Kidney (tissue), 13 donors: ENCODE measurements at regions not wholly inside any gene's neighbourhood (a gene's known extent, or its start where the extent isn't known, plus 50 kb on each side); places are given as distances from the start of the nearest gene placed in this dataset.

ENCODE experiments used
- DNase-seq, 5 donors: peaks; one replicate each; pipeline ENCODE4 v3.0.0-alpha.2; 2013 to 2020
- FAIRE-seq: peaks from 2 replicates; lab custom pipeline; 2012; peaks lifted over from hg19 to GRCh38; lab: Jason Lieb, UNC
- H3K27ac ChIP-seq, 2 donors: one replicate each; pipeline ENCODE4 v1.7.0; 2013; ENCODE audit warnings: low read depth in 2 of 2, low read length in 2 of 2, inconsistent platforms in 1 of 2
- H3K27me3 ChIP-seq: one replicate; pipeline ENCODE4 v1.7.1; 2013; ENCODE audit warnings: low read length, inconsistent platforms; ENCODE audit not compliant: control insufficient read depth, insufficient read depth
- H3K36me3 ChIP-seq, 3 donors: one replicate each; pipeline versions ENCODE4 v1.7.0 to v1.7.1; 2013; ENCODE audit warnings: low read length in 3 of 3, control low read depth in 1 of 3, inconsistent platforms in 1 of 3; ENCODE audit not compliant: insufficient read depth in 3 of 3, control insufficient read depth in 2 of 3
- H3K4me1 ChIP-seq, 3 donors: one replicate each; pipeline versions ENCODE4 v1.7.0 to v1.7.1; 2013; ENCODE audit warnings: low read length in 3 of 3, inconsistent platforms in 1 of 3, low read depth in 1 of 3; ENCODE audit not compliant: control insufficient read depth in 2 of 3, insufficient read depth in 2 of 3
- H3K4me3 ChIP-seq, 3 donors: one replicate each; pipeline versions ENCODE4 v1.7.0 to v1.8.1; 2013; ENCODE audit warnings: low read length in 3 of 3, control low read depth in 1 of 3, inconsistent platforms in 1 of 3
- H3K9ac ChIP-seq, 3 donors: one replicate each; pipeline versions ENCODE4 v1.7.0 to v1.7.1; 2013; ENCODE audit warnings: low read length in 3 of 3, control low read depth in 1 of 3, inconsistent platforms in 1 of 3
- H3K9me3 ChIP-seq, 3 donors: one replicate each; pipeline versions ENCODE4 v1.7.0 to v1.7.1; 2013; ENCODE audit warnings: low read length in 3 of 3, control low read depth in 1 of 3, inconsistent platforms in 1 of 3; ENCODE audit not compliant: control insufficient read depth in 2 of 3, insufficient read depth in 1 of 3
- intact Hi-C: fragments of 100-400 bp; cut with DNase I; formaldehyde crosslinking; loops from one replicate; pipeline ENCODE4 v1.11.1; 2022
- TF ChIP-seq, protein P1 (sequence below): IDR thresholded peaks from 3 replicates; pipeline ENCODE4 v1.5.1; 2012; ENCODE audit warnings: mild to moderate bottlenecking, moderate library complexity, borderline replicate concordance; ENCODE audit not compliant: insufficient read depth; ENCODE audit errors: extremely low read depth
- donor health status: control.
- donor health status: control.
- donor health status: control.
- donor health status: control.
- donor health status: control.
- donor health status: DM: yes; HTN: yes; CAD: no.
- donor health status: Normal renal cell carcinoma (clear cell type).

DNA sequence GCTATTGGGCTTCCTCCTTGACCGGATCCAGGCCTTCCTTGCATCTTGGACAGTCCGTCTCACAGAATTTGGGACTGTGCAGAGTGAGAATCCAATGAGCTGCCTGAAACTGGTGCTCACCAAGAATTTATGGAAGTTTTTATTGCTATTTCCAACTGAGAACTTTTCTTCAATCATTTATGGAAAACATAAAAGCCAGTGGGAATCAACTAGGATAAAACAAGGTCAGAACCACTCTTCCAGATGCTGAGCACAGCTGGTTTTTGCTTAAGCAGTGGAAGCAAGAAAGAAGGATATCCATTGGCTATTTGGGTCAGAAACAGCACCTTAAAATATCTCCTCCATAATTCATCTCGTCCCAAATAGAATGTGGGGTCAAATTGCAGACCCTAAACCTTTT, 74.2 kb downstream of the CD83 start:
- Histone ChIP-seq H3K36me3 (no peaks in the 10 kb centered on the region), H3K27ac (no peak overlapping the region), H3K27me3 (no peaks in the 10 kb centered on the region), H3K4me3 (no peak overlapping the region), H3K9ac (no peak overlapping the region), H3K4me1 (peaks cover 0 to 5% (median 0%) of the 10 kb centered on the region in 3 donors), H3K9me3 (no peaks in the 10 kb centered on the region)
- DNase-seq (no peak), FAIRE-seq (no peak)
- TF ChIP-seq, protein P1, sequence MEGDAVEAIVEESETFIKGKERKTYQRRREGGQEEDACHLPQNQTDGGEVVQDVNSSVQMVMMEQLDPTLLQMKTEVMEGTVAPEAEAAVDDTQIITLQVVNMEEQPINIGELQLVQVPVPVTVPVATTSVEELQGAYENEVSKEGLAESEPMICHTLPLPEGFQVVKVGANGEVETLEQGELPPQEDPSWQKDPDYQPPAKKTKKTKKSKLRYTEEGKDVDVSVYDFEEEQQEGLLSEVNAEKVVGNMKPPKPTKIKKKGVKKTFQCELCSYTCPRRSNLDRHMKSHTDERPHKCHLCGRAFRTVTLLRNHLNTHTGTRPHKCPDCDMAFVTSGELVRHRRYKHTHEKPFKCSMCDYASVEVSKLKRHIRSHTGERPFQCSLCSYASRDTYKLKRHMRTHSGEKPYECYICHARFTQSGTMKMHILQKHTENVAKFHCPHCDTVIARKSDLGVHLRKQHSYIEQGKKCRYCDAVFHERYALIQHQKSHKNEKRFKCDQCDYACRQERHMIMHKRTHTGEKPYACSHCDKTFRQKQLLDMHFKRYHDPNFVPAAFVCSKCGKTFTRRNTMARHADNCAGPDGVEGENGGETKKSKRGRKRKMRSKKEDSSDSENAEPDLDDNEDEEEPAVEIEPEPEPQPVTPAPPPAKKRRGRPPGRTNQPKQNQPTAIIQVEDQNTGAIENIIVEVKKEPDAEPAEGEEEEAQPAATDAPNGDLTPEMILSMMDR, result no peak
- intact Hi-C loops, result no loop called here

DNA sequence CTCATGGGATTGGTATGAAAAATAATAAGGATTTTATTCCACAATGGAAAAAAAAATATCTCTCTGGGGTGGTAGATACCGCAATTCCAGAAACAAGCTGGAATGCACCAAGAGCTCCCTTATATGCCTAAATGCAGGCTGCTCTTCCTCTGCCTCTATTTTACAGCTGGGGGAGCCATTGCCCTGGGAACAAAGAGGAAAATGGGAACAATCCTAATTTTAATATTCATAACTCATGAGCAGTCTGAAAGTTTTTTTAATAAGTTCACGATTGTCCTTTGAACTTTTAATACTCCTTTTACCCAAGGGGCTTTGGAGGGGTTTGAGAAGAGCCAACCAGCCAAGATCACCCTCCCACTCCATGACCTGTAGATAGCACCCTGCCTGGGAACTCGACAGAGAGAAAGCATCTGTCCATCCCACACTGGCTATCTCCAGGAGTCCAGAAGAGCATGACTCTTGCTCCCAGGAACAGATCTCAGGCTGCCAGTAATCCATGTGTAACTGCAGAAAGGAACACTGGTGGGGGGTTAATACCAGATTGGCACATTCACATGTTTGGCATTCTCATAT, 74.7 kb downstream of the CD83 start:
- no peaks in the 10 kb centered on the region for H3K36me3 ChIP-seq
- TF ChIP-seq, protein P1, result peak; percentile 26
- no peak overlapping the region for H3K4me3 ChIP-seq
- peaks cover 0 to 5% (median 0%) of the 10 kb centered on the region in 3 donors for H3K4me1 ChIP-seq
- no peak overlapping the region for H3K9ac ChIP-seq
- H3K9me3 ChIP-seq, result no peaks in the 10 kb centered on the region
- H3K27ac ChIP-seq, result no peak overlapping the region
- intact Hi-C loops, result no loop called here
- no peak for FAIRE-seq
- H3K27me3 ChIP-seq, result no peaks in the 10 kb centered on the region
- DNase-seq, result no peak

DNA sequence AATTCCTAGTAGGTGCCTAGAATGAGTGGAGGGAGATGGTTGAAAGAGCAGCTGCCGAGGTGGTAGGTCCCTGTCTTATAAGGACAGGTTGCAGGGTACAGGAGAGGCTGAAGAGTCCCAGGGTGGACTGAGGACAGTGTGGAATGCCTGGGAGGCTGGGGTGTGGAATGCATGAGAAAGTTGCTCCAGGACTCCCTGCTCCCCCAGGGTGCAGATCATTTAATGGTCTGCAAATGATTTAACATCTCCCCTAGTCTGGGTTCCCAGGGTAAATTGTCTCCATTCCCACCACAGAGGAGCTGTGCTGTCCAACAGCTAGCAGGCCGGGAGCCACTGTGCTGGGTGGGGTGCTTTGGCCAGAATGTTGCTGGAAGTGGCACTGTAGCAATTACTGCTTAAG, 76.0 kb downstream of the CD83 start:
- TF ChIP-seq, protein P1, result no peak
- no peaks in the 10 kb centered on the region for H3K27me3 ChIP-seq
- FAIRE-seq (no peak), DNase-seq (peak in 1 of 5 donors; percentile 55)
- H3K36me3 ChIP-seq, result no peaks in the 10 kb centered on the region
- no peak overlapping the region for H3K27ac ChIP-seq
- no peaks in the 10 kb centered on the region for H3K9me3 ChIP-seq
- no peak overlapping the region for H3K4me3 ChIP-seq
- intact Hi-C loops, result no loop called here
- peaks cover 0 to 5% (median 0%) of the 10 kb centered on the region in 3 donors for H3K4me1 ChIP-seq
- no peak overlapping the region for H3K9ac ChIP-seq

DNA sequence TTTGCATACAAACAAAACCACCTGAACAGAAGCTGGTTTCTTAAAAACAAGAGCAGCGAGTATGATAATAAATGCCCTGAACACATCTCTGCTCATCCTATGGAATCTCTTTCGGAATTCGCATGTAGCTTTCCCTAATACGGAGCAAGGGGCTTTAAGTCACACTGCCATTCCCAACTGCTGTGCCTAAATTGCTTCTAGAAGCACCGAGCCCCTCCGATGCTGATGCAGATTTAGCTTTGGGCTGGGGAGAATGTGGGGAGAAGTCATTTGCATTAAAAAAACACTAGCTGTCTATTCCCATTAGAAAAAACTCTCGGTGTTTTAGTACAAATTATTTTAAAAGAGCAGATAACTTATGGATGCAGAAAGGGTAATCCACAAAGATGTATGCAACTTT, 76.9 kb downstream of the CD83 start:
- Histone ChIP-seq H3K27ac (no peak overlapping the region), H3K9ac (no peak overlapping the region), H3K4me3 (no peak overlapping the region), H3K4me1 (peaks cover 0 to 5% (median 0%) of the 10 kb centered on the region in 3 donors), H3K27me3 (no peaks in the 10 kb centered on the region), H3K9me3 (no peaks in the 10 kb centered on the region), H3K36me3 (no peaks in the 10 kb centered on the region)
- no peak for FAIRE-seq
- intact Hi-C loops, result no loop called here
- no peak for DNase-seq
- TF ChIP-seq, protein P1, result no peak
